ENCODE measurements at regions not wholly inside any gene's neighbourhood (a gene's known extent, or its start where the extent isn't known, plus 50 kb on each side); places are given as distances from the start of the nearest gene placed in this dataset.

- Mint-ChIP-seq H3K9me3 (ENCODE audit: low read depth) (no peaks in the 10 kb centered on the region), H3K36me3 (no peaks in the 10 kb centered on the region), H3K27ac (no peak overlapping the region), H3K4me3 (no peak overlapping the region), H3K27me3 (peaks cover 25% of the 10 kb centered on the region), H3K4me1 (peaks cover 5% of the 10 kb centered on the region)
- DNase-seq (no peak), ATAC-seq (no peak)
- CTCF ChIA-PET = no interaction called here
These were observed 53.3 kb upstream of the COL18A1 start for GRCh38 chr21:45351526-45352275.

- peaks cover 5% of the 10 kb centered on the region for H3K4me1 Mint-ChIP-seq
- H3K27me3 Mint-ChIP-seq = peaks cover 28% of the 10 kb centered on the region
- H3K27ac Mint-ChIP-seq = no peak overlapping the region
- no peaks in the 10 kb centered on the region for H3K9me3 Mint-ChIP-seq (ENCODE audit: low read depth)
- H3K36me3 Mint-ChIP-seq = no peaks in the 10 kb centered on the region
- H3K4me3 Mint-ChIP-seq = no peak overlapping the region
- CTCF ChIA-PET = no interaction called here
- DNase-seq = no peak
- no peak for ATAC-seq
These were observed 52.3 kb upstream of the COL18A1 start for GRCh38 chr21:45352621-45353139.

DNA sequence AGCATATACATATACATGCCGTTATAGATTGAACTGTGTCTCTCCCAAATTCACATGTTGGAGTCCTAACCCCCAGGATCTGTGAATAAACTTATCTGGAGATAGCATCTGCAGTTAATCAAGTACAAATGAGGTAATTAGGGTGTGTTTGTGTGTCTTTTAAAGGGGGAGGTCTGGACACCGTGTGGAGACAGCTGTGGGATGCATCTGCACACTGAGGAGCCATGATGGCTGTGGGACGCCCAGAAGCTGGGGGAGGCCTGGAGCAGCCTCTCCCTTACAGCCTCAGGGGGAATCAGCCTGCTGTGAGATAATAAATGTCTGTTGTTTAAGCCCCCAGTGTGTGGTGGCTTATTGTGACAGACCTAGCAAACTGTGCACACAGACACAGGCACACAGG is 51.8 kb upstream of the COL18A1 start:
- Mint-ChIP-seq H3K27ac (no peak overlapping the region), H3K4me3 (no peak overlapping the region), H3K9me3 (ENCODE audit: low read depth) (no peaks in the 10 kb centered on the region), H3K4me1 (peaks cover 5% of the 10 kb centered on the region), H3K27me3 (peaks cover 28% of the 10 kb centered on the region), H3K36me3 (no peaks in the 10 kb centered on the region)
- CTCF ChIA-PET = no interaction called here
- DNase-seq = no peak
- no peak for ATAC-seq

GRCh38 chr21:45354970-45355369 is 50.0 kb upstream of the COL18A1 start:
- Mint-ChIP-seq H3K4me3 (no peak overlapping the region), H3K9me3 (ENCODE audit: low read depth) (no peaks in the 10 kb centered on the region), H3K36me3 (no peaks in the 10 kb centered on the region), H3K27ac (no peak overlapping the region), H3K4me1 (peaks cover 5% of the 10 kb centered on the region), H3K27me3 (peaks cover 28% of the 10 kb centered on the region)
- CTCF ChIA-PET = no interaction called here
- no peak for ATAC-seq
- no peak for DNase-seq

Data from activated CD8-positive, alpha-beta memory T cell treated with anti-CD3 and anti-CD28 coated beads, Interleukin-2, amount 10 ng/mL, durations not matched to agents 7 days and 5 days (primary cell).